H9 (cell line): ENCODE measurements at regions not wholly inside any gene's neighbourhood (a gene's known extent, or its start where the extent isn't known, plus 50 kb on each side); places are given as distances from the start of the nearest gene placed in this dataset.

Experiments
- DNase-seq: peaks from one replicate; pipeline ENCODE4 v3.0.0-alpha.2; 2017
- H2AFZ ChIP-seq: one replicate; pipeline ENCODE4 v1.6.1; 2013; ENCODE audit warnings: mild to moderate bottlenecking, low read length, control low read depth, moderate library complexity
- H2AK5ac ChIP-seq: 2 replicates; pipeline ENCODE4 v1.6.1; 2013; ENCODE audit warnings: low read length, control low read depth, mixed read lengths; ENCODE audit not compliant: insufficient read length
- H2BK120ac ChIP-seq: one replicate; pipeline ENCODE4 v1.6.1; 2013; ENCODE audit warnings: low read depth, mild to moderate bottlenecking, low read length, control low read depth, inconsistent platforms; ENCODE audit not compliant: poor library complexity, severe bottlenecking
- H2BK12ac ChIP-seq: 2 replicates; pipeline ENCODE4 v1.6.1; 2013; ENCODE audit warnings: low read length, control low read depth, mixed read lengths, low read depth; ENCODE audit not compliant: insufficient read length
- H2BK15ac ChIP-seq: 2 replicates; pipeline ENCODE4 v1.6.1; 2013; ENCODE audit warnings: low read depth, low read length, control low read depth
- H2BK20ac ChIP-seq: one replicate; pipeline ENCODE4 v1.6.1; 2013; ENCODE audit warnings: low read depth, mild to moderate bottlenecking, low read length, control low read depth, inconsistent platforms; ENCODE audit not compliant: poor library complexity, severe bottlenecking
- H2BK5ac ChIP-seq: 2 replicates; pipeline ENCODE4 v1.6.1; 2013; ENCODE audit warnings: low read length, control low read depth, mixed read lengths; ENCODE audit not compliant: insufficient read length
- H3K14ac ChIP-seq: 2 replicates; pipeline ENCODE4 v1.6.1; 2013; ENCODE audit warnings: low read length, control low read depth; ENCODE audit not compliant: insufficient read depth
- H3K18ac ChIP-seq: 2 replicates; pipeline ENCODE4 v1.6.1; 2013; ENCODE audit warnings: low read depth, mild to moderate bottlenecking, mixed read lengths, low read length, control low read depth; ENCODE audit not compliant: insufficient read length
- H3K23ac ChIP-seq: 2 replicates; pipeline ENCODE4 v1.6.1; 2013; ENCODE audit warnings: low read length, control low read depth, mixed read lengths, low read depth; ENCODE audit not compliant: insufficient read length
- H3K23me2 ChIP-seq: 2 replicates; pipeline ENCODE4 v1.6.1; 2013; ENCODE audit warnings: low read depth, mild to moderate bottlenecking, mixed read lengths, low read length, control low read depth; ENCODE audit not compliant: insufficient read length, poor library complexity, severe bottlenecking
- H3K27ac ChIP-seq: 2 replicates; pipeline ENCODE4 v1.5.1; 2013; ENCODE audit warnings: low read length, control low read depth, mixed read lengths, low read depth; ENCODE audit not compliant: insufficient read length
- H3K27me3 ChIP-seq: 2 replicates; pipeline ENCODE4 v1.6.1; 2013; ENCODE audit warnings: low read length, control low read depth, inconsistent platforms; ENCODE audit not compliant: insufficient read depth
- H3K4ac ChIP-seq: 2 replicates; pipeline ENCODE4 v1.6.1; 2013; ENCODE audit warnings: low read depth, mild to moderate bottlenecking, control low read depth, inconsistent platforms, low read length, moderate library complexity
- H3K4me1 ChIP-seq: 2 replicates; pipeline ENCODE4 v1.6.1; 2013; ENCODE audit warnings: low read length, control low read depth, inconsistent platforms; ENCODE audit not compliant: insufficient read depth
- H3K4me2 ChIP-seq: 2 replicates; pipeline ENCODE4 v1.6.1; 2013; ENCODE audit warnings: low read length, control low read depth, mixed read lengths; ENCODE audit not compliant: insufficient read length, insufficient read depth
- H3K56ac ChIP-seq: 2 replicates; pipeline ENCODE4 v1.6.1; 2013; ENCODE audit warnings: low read depth, mild to moderate bottlenecking, mixed read lengths, low read length, control low read depth; ENCODE audit not compliant: insufficient read length
- H3K79me1 ChIP-seq: 2 replicates; pipeline ENCODE4 v1.6.1; 2013; ENCODE audit warnings: low read depth, mild to moderate bottlenecking, moderate library complexity, low read length, control low read depth, inconsistent platforms; ENCODE audit not compliant: insufficient read depth, poor library complexity, severe bottlenecking
- H3K79me2 ChIP-seq: 2 replicates; pipeline ENCODE4 v1.6.1; 2013; ENCODE audit warnings: low read length, control low read depth, inconsistent platforms; ENCODE audit not compliant: insufficient read depth
- H3K9ac ChIP-seq: 2 replicates; pipeline ENCODE4 v1.6.1; 2013; ENCODE audit warnings: low read length, control low read depth, mixed read lengths; ENCODE audit not compliant: insufficient read length; ENCODE audit errors: extremely low read depth
- H3K9me3 ChIP-seq: one replicate; pipeline ENCODE4 v1.6.1; 2013; ENCODE audit warnings: low read depth, low read length, inconsistent platforms; ENCODE audit not compliant: control insufficient read depth
- H3T11ph ChIP-seq: one replicate; pipeline ENCODE4 v1.6.1; 2013; ENCODE audit warnings: mild to moderate bottlenecking, low read length, control low read depth, inconsistent platforms
- H4K20me1 ChIP-seq: one replicate; pipeline ENCODE4 v1.6.1; 2013; ENCODE audit not compliant: control insufficient read depth, insufficient read length, insufficient read depth
- H4K5ac ChIP-seq: 2 replicates; pipeline ENCODE4 v1.6.1; 2013; ENCODE audit warnings: low read depth, mild to moderate bottlenecking, mixed read lengths, low read length, control low read depth; ENCODE audit not compliant: insufficient read length
- H4K8ac ChIP-seq: replicated peaks from 2 replicates; pipeline ENCODE4 v1.6.1; 2013; ENCODE audit warnings: low read length, control low read depth, mixed read lengths, low read depth; ENCODE audit not compliant: insufficient read length
- H4K91ac ChIP-seq: 2 replicates; pipeline ENCODE4 v1.6.1; 2013; ENCODE audit warnings: low read depth, mild to moderate bottlenecking, moderate library complexity, mixed read lengths, low read length, control low read depth; ENCODE audit not compliant: insufficient read length
- H3K27ac Mint-ChIP-seq, 3 experiments: 2 replicates in 2 of 3; 3 replicates in 1 of 3; pipeline ENCODE4 v1.8.0; 2020 to 2021; ENCODE audit warnings: mixed read lengths in 3 of 3, mild to moderate bottlenecking in 1 of 3, moderate library complexity in 1 of 3
- H3K27me3 Mint-ChIP-seq: 2 replicates; pipeline ENCODE4 v1.8.0; 2021; ENCODE audit warnings: low read depth, mild to moderate bottlenecking, moderate library complexity, mixed read lengths
- H3K36me3 Mint-ChIP-seq, 3 experiments: 2 replicates in 2 of 3; 3 replicates in 1 of 3; pipeline ENCODE4 v1.8.0; 2020 to 2021; ENCODE audit warnings: low read depth in 3 of 3, mixed read lengths in 3 of 3; ENCODE audit not compliant: insufficient read depth in 1 of 3
- H3K4me1 Mint-ChIP-seq, 2 experiments: 2 replicates each; pipeline ENCODE4 v1.8.0; 2020; ENCODE audit warnings: mixed read lengths in 2 of 2
- H3K4me3 Mint-ChIP-seq, 2 experiments: 2 replicates in 1 of 2; 3 replicates in 1 of 2; pipeline ENCODE4 v1.8.0; 2020 to 2021; ENCODE audit warnings: mild to moderate bottlenecking in 2 of 2, mixed read lengths in 2 of 2, moderate library complexity in 1 of 2
- H3K9me3 Mint-ChIP-seq, 2 experiments: 2 replicates in 1 of 2; 3 replicates in 1 of 2; pipeline ENCODE4 v1.8.0; 2020; ENCODE audit warnings: mild to moderate bottlenecking in 2 of 2, mixed read lengths in 2 of 2, moderate library complexity in 1 of 2
- CTCF ChIP-seq: fragments of 200-600 bp; sonication (generic); conservative IDR thresholded peaks from 3 replicates; pipeline ENCODE4 v1.8.0; 2021; ENCODE audit warnings: antibody characterized with exemption, mild to moderate bottlenecking
- WGBS: extraction: QIAGEN DNeasy Blood & Tissue Kit; methylation state at CpG from one replicate; pipeline ENCODE4 v1.1.7; 2013; ENCODE audit warnings: missing lambda C conversion rate, low lambda C conversion rate, mixed read lengths; ENCODE audit not compliant: insufficient read length; ENCODE audit errors: extremely low coverage; 5-methylcytosine and 5-hydroxymethylcytosine counted together

DNA sequence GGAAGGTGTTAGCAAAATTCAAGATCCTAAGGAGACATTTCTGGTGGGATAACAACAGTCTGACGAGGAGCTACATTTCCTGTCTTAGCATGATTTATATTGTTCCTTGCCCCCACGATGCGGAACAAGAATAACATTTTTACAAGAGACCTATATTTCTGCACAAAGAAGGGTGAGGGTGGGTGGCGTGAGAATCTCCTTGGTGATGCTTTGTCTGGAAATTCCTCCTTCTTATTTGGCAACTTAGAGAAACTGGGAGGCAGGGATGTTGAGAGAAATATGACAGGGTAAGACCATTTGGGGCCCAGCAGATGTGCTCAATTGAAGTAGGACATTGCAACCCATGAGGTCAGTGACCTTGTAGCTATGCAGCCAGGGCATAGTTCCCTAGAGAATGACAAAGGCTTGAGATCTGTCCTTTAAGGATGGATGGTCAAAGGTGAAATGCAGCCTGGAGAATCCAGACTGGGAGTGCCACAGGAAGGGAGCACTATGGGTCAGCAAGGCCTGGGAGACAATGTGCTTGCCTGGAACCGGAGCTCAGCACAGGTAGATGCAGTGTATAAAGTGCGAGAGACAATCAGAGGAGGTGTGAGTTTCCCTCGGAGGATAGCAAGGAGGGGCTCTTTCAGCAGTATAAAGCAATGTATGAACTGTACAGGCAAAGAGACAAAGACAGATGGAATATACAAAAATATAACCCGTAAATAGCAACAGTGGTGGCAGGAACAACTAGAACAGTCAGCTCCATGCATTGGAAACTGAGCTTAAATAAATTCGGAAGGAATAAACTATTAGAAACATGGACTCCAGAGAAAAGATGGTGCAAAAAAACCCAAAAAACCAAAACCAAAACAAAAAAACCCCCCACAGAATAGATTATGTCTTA lies 317.6 kb upstream of the TBL1XR1 start:
- no peak for DNase-seq
- H2BK20ac ChIP-seq: no peak overlapping the region
- Mint-ChIP-seq H3K4me1 (peaks cover 3 to 6% of the 10 kb centered on the region in 2 experiments), H3K36me3 (no peaks in the 10 kb centered on the region), H3K27ac (no peak overlapping the region), H3K27me3 (no peaks in the 10 kb centered on the region; the same call in 1 of the 2 replicates), H3K9me3 (no peaks in the 10 kb centered on the region), H3K4me3 (no peak overlapping the region)
- whole genome bisulfite sequencing: no CpG with 5 or more reads among the region's 9 CpGs
- no peak overlapping the region for H3K23ac ChIP-seq
- H3K27ac ChIP-seq: no peak overlapping the region
- no peak overlapping the region for H4K8ac ChIP-seq
- no peak overlapping the region for H2AK5ac ChIP-seq
- H4K91ac ChIP-seq: no peak overlapping the region
- H2BK120ac ChIP-seq: no peak overlapping the region
- H2BK15ac ChIP-seq: no peak overlapping the region
- TF ChIP-seq CTCF: no peak
- H3K23me2 ChIP-seq: no peaks in the 10 kb centered on the region
- no peak overlapping the region for H3T11ph ChIP-seq
- H2AFZ ChIP-seq: no peak overlapping the region
- no peaks in the 10 kb centered on the region for H3K79me1 ChIP-seq
- H3K9ac ChIP-seq: no peak overlapping the region
- H3K27me3 ChIP-seq: no peaks in the 10 kb centered on the region
- no peak overlapping the region for H3K14ac ChIP-seq
- H3K56ac ChIP-seq: no peak overlapping the region
- H4K20me1 ChIP-seq: no peaks in the 10 kb centered on the region
- no peaks in the 10 kb centered on the region for H3K9me3 ChIP-seq
- no peak overlapping the region for H3K4me2 ChIP-seq
- H3K79me2 ChIP-seq: no peaks in the 10 kb centered on the region
- no peak overlapping the region for H2BK12ac ChIP-seq
- H3K4ac ChIP-seq: no peak overlapping the region
- no peak overlapping the region for H3K18ac ChIP-seq
- H2BK5ac ChIP-seq: no peak overlapping the region
- H4K5ac ChIP-seq: no peak overlapping the region
- H3K4me1 ChIP-seq: no peaks in the 10 kb centered on the region; the same call in 1 of the 2 replicates
